Astrocyte (in vitro differentiated cells and primary cell): ENCODE measurements at regions not wholly inside any gene's neighbourhood (a gene's known extent, or its start where the extent isn't known, plus 50 kb on each side); places are given as distances from the start of the nearest gene placed in this dataset.

Source experiments
- DNase-seq: peaks from one replicate; pipeline ENCODE4 v3.0.0-alpha.2; 2010; ENCODE audit warnings: low read depth
- FAIRE-seq: peaks from 2 replicates; lab custom pipeline; 2011; peaks lifted over from hg19 to GRCh38; lab: Jason Lieb, UNC
- H2AFZ ChIP-seq: 2 replicates; pipeline ENCODE4 v1.6.0; 2012; ENCODE audit warnings: low read depth, low read length, inconsistent platforms
- H3K27ac ChIP-seq: 2 replicates; pipeline ENCODE4 v1.5.1; 2011; ENCODE audit warnings: low read depth, low read length, inconsistent platforms
- H3K27me3 ChIP-seq: 2 replicates; pipeline ENCODE4 v1.6.0; 2011; ENCODE audit warnings: low read length, inconsistent platforms; ENCODE audit not compliant: insufficient read depth
- H3K36me3 ChIP-seq: 2 replicates; pipeline ENCODE4 v1.5.1; 2011; ENCODE audit warnings: low read length, inconsistent platforms; ENCODE audit not compliant: insufficient read depth
- H3K4me1 ChIP-seq: 2 replicates; pipeline ENCODE4 v1.5.1; 2011; ENCODE audit warnings: low read length, inconsistent platforms; ENCODE audit not compliant: insufficient read depth
- H3K4me2 ChIP-seq: 2 replicates; pipeline ENCODE4 v1.6.0; 2012; ENCODE audit warnings: low read length, inconsistent platforms
- H3K4me3 ChIP-seq: 2 replicates; pipeline ENCODE4 v1.5.1; 2011; ENCODE audit warnings: low read depth, mild to moderate bottlenecking, low read length, inconsistent platforms; ENCODE audit not compliant: insufficient read depth
- H3K79me2 ChIP-seq: 2 replicates; pipeline ENCODE4 v1.6.0; 2012; ENCODE audit warnings: mild to moderate bottlenecking, low read length, inconsistent platforms; ENCODE audit not compliant: insufficient read depth
- H3K9ac ChIP-seq: 2 replicates; pipeline ENCODE4 v1.6.0; 2012; ENCODE audit warnings: mild to moderate bottlenecking, low read length, inconsistent platforms
- H3K9me3 ChIP-seq: 2 replicates; pipeline ENCODE4 v1.5.1; 2012; ENCODE audit warnings: low read depth, mild to moderate bottlenecking, low read length, inconsistent platforms; ENCODE audit not compliant: insufficient read depth
- H4K20me1 ChIP-seq: 2 replicates; pipeline ENCODE4 v1.6.0; 2012; ENCODE audit warnings: low read length, inconsistent platforms; ENCODE audit not compliant: insufficient read depth
- H3K27ac Mint-ChIP-seq: one replicate; pipeline ENCODE4 v1.8.0; 2021; ENCODE audit warnings: mild to moderate bottlenecking, mixed read lengths; ENCODE audit not compliant: unreplicated experiment
- H3K27me3 Mint-ChIP-seq: one replicate; pipeline ENCODE4 v1.8.0; 2021; ENCODE audit warnings: low read depth, mixed read lengths; ENCODE audit not compliant: unreplicated experiment
- H3K36me3 Mint-ChIP-seq: one replicate; pipeline ENCODE4 v1.8.0; 2021; ENCODE audit warnings: low read depth, mixed read lengths; ENCODE audit not compliant: unreplicated experiment
- H3K4me1 Mint-ChIP-seq: one replicate; pipeline ENCODE4 v1.8.0; 2021; ENCODE audit warnings: low read depth, mixed read lengths; ENCODE audit not compliant: unreplicated experiment
- H3K4me3 Mint-ChIP-seq: one replicate; pipeline ENCODE4 v1.8.0; 2021; ENCODE audit warnings: mild to moderate bottlenecking, moderate library complexity, mixed read lengths; ENCODE audit not compliant: unreplicated experiment
- H3K9me3 Mint-ChIP-seq: one replicate; pipeline ENCODE4 v1.8.0; 2021; ENCODE audit warnings: mild to moderate bottlenecking, mixed read lengths; ENCODE audit not compliant: unreplicated experiment
- CTCF ChIP-seq: IDR thresholded peaks from 2 replicates; pipeline ENCODE4 v1.5.1; 2011; ENCODE audit warnings: low read depth, mild to moderate bottlenecking, inconsistent platforms, low read length, moderate library complexity; ENCODE audit not compliant: insufficient read depth
- EZH2 ChIP-seq: IDR thresholded peaks from 2 replicates; pipeline ENCODE4 v1.6.1; 2012; ENCODE audit warnings: mild to moderate bottlenecking, low read length, inconsistent platforms; ENCODE audit not compliant: insufficient read depth

- no peak for TF ChIP-seq CTCF
- TF ChIP-seq EZH2: no peak
- DNase-seq: no peak
- Histone ChIP-seq H3K9me3 (no peaks in the 10 kb centered on the region), H4K20me1 (no peaks in the 10 kb centered on the region), H3K9ac (no peak overlapping the region), H3K27ac (no peak overlapping the region), H3K27me3 (no peaks in the 10 kb centered on the region), H3K36me3 (no peaks in the 10 kb centered on the region), H3K4me2 (no peak overlapping the region), H3K4me1 (no peaks in the 10 kb centered on the region), H3K79me2 (no peaks in the 10 kb centered on the region), H3K4me3 (no peak overlapping the region), H2AFZ (no peak overlapping the region)
- H3K36me3 Mint-ChIP-seq: peaks cover 2% of the 10 kb centered on the region
- H3K27ac Mint-ChIP-seq: no peak overlapping the region
- no peaks in the 10 kb centered on the region for H3K4me1 Mint-ChIP-seq
- H3K4me3 Mint-ChIP-seq: no peak overlapping the region
- no peak for FAIRE-seq
- peaks cover 7% of the 10 kb centered on the region for H3K9me3 Mint-ChIP-seq
- peaks cover 9% of the 10 kb centered on the region for H3K27me3 Mint-ChIP-seq
Observed at GRCh38 chr7:70975754-70976153, 156.2 kb upstream of the GALNT17 start.

GRCh38 chr7:70986297-70986696 lies 145.6 kb upstream of the GALNT17 start:
- Histone ChIP-seq H3K4me1 (no peaks in the 10 kb centered on the region), H3K4me3 (no peak overlapping the region), H3K79me2 (no peaks in the 10 kb centered on the region), H3K27ac (no peak overlapping the region), H2AFZ (no peak overlapping the region), H3K9me3 (no peaks in the 10 kb centered on the region), H3K9ac (no peak overlapping the region), H3K36me3 (no peaks in the 10 kb centered on the region), H3K27me3 (no peaks in the 10 kb centered on the region), H4K20me1 (no peaks in the 10 kb centered on the region), H3K4me2 (no peak overlapping the region)
- no peak overlapping the region for H3K27ac Mint-ChIP-seq
- peaks cover 4% of the 10 kb centered on the region for H3K27me3 Mint-ChIP-seq
- H3K9me3 Mint-ChIP-seq: no peaks in the 10 kb centered on the region
- H3K4me3 Mint-ChIP-seq: no peak overlapping the region
- DNase-seq (no peak), FAIRE-seq (no peak)
- H3K36me3 Mint-ChIP-seq: no peaks in the 10 kb centered on the region
- no peaks in the 10 kb centered on the region for H3K4me1 Mint-ChIP-seq
- no peak for TF ChIP-seq CTCF
- no peak for TF ChIP-seq EZH2

GRCh38 chr7:70994176-70994575 lies 137.8 kb upstream of the GALNT17 start:
- no peaks in the 10 kb centered on the region for H3K36me3 ChIP-seq
- TF ChIP-seq CTCF: no peak
- TF ChIP-seq EZH2: no peak
- no peaks in the 10 kb centered on the region for H3K4me1 ChIP-seq
- no peak overlapping the region for H3K4me3 Mint-ChIP-seq
- H3K4me2 ChIP-seq: no peak overlapping the region
- H4K20me1 ChIP-seq: no peaks in the 10 kb centered on the region
- H3K27ac Mint-ChIP-seq: no peak overlapping the region
- H2AFZ ChIP-seq: no peak overlapping the region
- no peaks in the 10 kb centered on the region for H3K36me3 Mint-ChIP-seq
- no peak overlapping the region for H3K9ac ChIP-seq
- H3K4me3 ChIP-seq: no peak overlapping the region
- FAIRE-seq (no peak), DNase-seq (no peak)
- H3K79me2 ChIP-seq: no peaks in the 10 kb centered on the region
- no peaks in the 10 kb centered on the region for H3K4me1 Mint-ChIP-seq
- H3K27me3 Mint-ChIP-seq: peaks cover 7% of the 10 kb centered on the region
- H3K9me3 Mint-ChIP-seq: peaks cover 3% of the 10 kb centered on the region
- no peaks in the 10 kb centered on the region for H3K9me3 ChIP-seq
- no peak overlapping the region for H3K27ac ChIP-seq
- no peaks in the 10 kb centered on the region for H3K27me3 ChIP-seq
